GM18907 (cell line): ENCODE measurements at regions not wholly inside any gene's neighbourhood (a gene's known extent, or its start where the extent isn't known, plus 50 kb on each side); places are given as distances from the start of the nearest gene placed in this dataset.
A peak's percentile ranks its signal among the peaks of the same experiment; 100 is the strongest.

ENCODE experiments used
- ATAC-seq: cut with Tn5 transposase; IDR thresholded peaks from one replicate; pipeline ENCODE4 v1.9.1; 2021; ENCODE audit warnings: mild to moderate bottlenecking, moderate library complexity; ENCODE audit not compliant: unreplicated experiment

- ATAC-seq: no peak
Observed at GRCh38 chr12:88251798-88252197, 109.7 kb downstream of the TMTC3 start.

GRCh38 chr12:88253371-88253978, 111.4 kb downstream of the TMTC3 start:
- ATAC-seq: no peak

GRCh38 chr12:88255224-88255623, 113.1 kb downstream of the TMTC3 start:
- ATAC-seq: no peak

GRCh38 chr12:88255847-88256246, 113.7 kb downstream of the TMTC3 start:
- ATAC-seq: no peak

- ATAC-seq: no peak
Observed at GRCh38 chr12:88258396-88258795, 116.3 kb downstream of the TMTC3 start.

GRCh38 chr12:88266806-88267360, 124.8 kb downstream of the TMTC3 start:
- no peak for ATAC-seq

GRCh38 chr12:88267630-88268029, 125.5 kb downstream of the TMTC3 start:
- ATAC-seq: no peak

- ATAC-seq: no peak
Observed at GRCh38 chr12:88272456-88272855, 130.3 kb downstream of the TMTC3 start.

- ATAC-seq: no peak
Observed at GRCh38 chr12:88273450-88273849, 131.3 kb downstream of the TMTC3 start.

- ATAC-seq: no peak
Observed at GRCh38 chr12:88273875-88274274, 131.8 kb downstream of the TMTC3 start.

- ATAC-seq: no peak
Observed at GRCh38 chr12:88291498-88292131, 149.5 kb downstream of the TMTC3 start.

- ATAC-seq: no peak
Observed at GRCh38 chr12:88298014-88298682, 156.0 kb downstream of the TMTC3 start.

- peak; percentile 43 for ATAC-seq
Observed at GRCh38 chr12:88298761-88299242, 156.7 kb downstream of the TMTC3 start.

GRCh38 chr12:88299567-88300101, 157.5 kb downstream of the TMTC3 start:
- ATAC-seq: peak; percentile 96

- no peak for ATAC-seq
Observed at GRCh38 chr12:88300931-88301330, 158.8 kb downstream of the TMTC3 start.

GRCh38 chr12:88303335-88303734, 161.2 kb downstream of the TMTC3 start:
- ATAC-seq: no peak

GRCh38 chr12:88305254-88305890, 163.3 kb downstream of the TMTC3 start:
- ATAC-seq: no peak

GRCh38 chr12:88306471-88307069, 164.5 kb downstream of the TMTC3 start:
- ATAC-seq: no peak

- ATAC-seq: no peak
Observed at GRCh38 chr12:88307961-88308360, 165.9 kb downstream of the TMTC3 start.

GRCh38 chr12:88308825-88309224, 166.7 kb downstream of the TMTC3 start:
- ATAC-seq: no peak

- ATAC-seq: no peak
Observed at GRCh38 chr12:88309546-88309945, 167.4 kb downstream of the TMTC3 start.
